ENCODE measurements at regions not wholly inside any gene's neighbourhood (a gene's known extent, or its start where the extent isn't known, plus 50 kb on each side); places are given as distances from the start of the nearest gene placed in this dataset.

DNA sequence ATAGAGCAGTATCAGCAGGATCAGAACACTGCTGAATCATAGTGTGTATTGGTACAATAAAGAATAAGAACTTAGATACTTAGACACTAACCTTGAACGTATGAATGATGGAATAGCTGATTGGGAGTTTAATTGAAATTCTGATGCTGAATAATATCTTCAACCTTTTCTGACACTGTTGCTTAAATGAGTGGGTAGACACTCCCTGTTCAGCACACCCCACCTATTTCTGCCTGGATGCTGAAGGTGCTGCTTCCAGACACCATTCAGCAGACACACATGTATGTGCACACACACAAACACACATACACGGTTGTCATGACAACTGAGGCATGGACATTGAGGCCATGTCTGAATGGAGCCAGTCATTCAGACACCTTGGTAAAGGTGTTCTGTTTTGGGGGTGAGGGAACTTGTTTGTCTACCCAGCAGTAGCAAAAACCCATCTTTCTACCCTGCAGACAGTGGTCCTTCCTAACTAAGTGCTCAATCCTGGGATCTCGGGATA is 54.3 kb downstream of the TMEM215 start:
- DNase-seq (ENCODE audit: low read depth): no peak

- DNase-seq (ENCODE audit: low read depth): no peak
Observed at GRCh38 chr9:32839013-32839885, 55.9 kb downstream of the TMEM215 start.

DNA sequence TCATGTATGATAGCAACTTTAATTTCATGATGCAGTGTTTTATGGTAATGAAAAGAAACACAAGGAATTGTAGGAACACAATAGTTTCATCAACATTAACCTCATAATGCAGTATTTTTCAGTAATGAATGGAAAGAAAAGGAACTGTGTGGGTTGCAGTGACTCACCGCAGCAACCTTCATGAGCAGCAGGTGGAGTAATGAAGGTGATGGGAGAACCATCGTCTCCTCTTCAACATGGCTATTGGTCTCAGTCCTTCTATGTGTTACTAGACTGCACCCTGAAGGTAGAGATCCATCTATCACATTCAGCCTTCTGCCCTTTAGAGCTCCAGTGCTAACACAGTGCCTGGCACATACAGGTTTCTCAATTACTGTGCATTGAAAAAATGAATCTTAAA is 58.0 kb downstream of the TMEM215 start:
- DNase-seq (ENCODE audit: low read depth): no peak

- no peak for DNase-seq (ENCODE audit: low read depth)
Observed at GRCh38 chr9:32843295-32843694, 60.0 kb downstream of the TMEM215 start.

GRCh38 chr9:32844259-32844658 is 60.9 kb downstream of the TMEM215 start:
- no peak for DNase-seq (ENCODE audit: low read depth)

DNA sequence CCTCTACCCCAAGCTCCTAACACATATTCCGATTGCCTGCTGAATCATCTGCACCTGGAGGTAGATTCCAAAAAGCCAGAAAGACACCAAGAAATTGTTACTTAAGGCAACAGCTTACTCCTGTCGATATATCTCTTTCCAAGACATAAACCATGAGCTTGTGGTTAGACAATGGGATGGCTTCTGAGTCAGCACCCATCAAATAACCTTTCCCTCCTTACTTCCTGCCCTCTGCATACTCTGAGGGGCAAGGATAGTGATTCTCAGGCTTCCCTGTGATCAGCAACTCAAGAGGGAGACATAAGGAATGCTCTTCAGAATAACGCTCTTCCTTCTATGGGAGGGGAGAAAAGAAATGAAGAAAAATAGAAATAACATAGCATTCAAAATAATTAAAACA is 70.9 kb downstream of the TMEM215 start:
- peak; percentile 57 for DNase-seq (ENCODE audit: low read depth)

GRCh38 chr9:32855752-32856151 is 72.4 kb downstream of the TMEM215 start:
- DNase-seq (ENCODE audit: low read depth): no peak

DNA sequence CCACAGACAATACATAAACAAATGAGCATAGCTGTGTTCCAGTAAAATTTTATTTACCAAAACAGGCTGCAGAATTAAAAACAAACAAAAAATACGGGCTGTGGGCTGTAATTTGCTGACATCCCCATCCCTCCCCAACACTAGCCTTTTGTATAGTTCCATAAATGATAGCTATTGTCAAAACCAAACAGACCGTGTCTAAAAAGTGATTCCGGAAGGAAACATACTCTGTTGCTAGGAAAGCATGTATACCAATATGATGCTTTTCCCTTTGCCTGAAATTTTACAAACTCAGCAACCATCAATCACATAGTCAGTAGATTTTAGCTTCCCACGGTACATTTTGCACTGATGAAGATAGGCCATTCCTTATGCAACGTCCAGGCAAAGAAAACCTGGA is 80.0 kb downstream of the TMEM215 start:
- no peak for DNase-seq (ENCODE audit: low read depth)

DNA sequence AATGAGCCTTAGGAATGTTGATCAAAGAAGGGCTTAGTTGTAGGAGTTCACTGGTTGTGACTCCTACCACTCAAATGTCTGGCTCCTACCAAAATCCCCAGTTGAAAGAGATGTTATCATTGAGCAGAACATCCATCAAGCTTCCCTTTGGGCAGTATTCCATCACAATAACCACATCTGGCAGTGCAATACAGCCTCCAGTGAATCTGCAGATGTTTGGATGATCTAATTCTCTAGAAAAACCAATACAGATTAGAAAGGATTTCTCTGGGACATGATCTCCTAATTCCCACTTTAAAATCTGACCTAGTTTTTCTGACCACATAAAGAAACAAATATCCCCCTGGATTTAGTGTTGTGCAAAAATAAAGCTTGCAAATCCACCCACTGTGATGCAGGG is 81.6 kb downstream of the TMEM215 start:
- DNase-seq (ENCODE audit: low read depth): no peak

DNA sequence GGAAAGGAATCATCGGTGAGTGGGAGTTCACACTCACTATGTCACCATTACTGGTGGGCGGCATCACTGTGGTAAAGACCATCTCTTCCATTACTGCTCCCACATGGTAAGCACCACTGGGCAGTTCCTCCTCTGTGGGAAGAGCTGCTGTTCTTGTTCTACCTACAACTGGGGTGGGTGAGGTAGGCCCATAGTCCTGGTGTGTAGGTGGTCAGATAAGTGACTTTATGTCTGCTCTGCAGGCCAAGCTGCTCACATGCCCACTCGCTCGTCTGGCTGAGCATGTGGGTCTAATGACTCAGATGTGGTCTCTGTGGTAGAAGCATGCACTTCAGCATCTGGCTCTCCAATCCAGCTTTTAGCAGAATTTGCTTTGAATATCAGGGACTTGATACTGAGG is 82.9 kb downstream of the TMEM215 start:
- DNase-seq (ENCODE audit: low read depth): peak; percentile 74

GRCh38 chr9:32867026-32867425 is 83.7 kb downstream of the TMEM215 start:
- DNase-seq (ENCODE audit: low read depth): no peak

DNA sequence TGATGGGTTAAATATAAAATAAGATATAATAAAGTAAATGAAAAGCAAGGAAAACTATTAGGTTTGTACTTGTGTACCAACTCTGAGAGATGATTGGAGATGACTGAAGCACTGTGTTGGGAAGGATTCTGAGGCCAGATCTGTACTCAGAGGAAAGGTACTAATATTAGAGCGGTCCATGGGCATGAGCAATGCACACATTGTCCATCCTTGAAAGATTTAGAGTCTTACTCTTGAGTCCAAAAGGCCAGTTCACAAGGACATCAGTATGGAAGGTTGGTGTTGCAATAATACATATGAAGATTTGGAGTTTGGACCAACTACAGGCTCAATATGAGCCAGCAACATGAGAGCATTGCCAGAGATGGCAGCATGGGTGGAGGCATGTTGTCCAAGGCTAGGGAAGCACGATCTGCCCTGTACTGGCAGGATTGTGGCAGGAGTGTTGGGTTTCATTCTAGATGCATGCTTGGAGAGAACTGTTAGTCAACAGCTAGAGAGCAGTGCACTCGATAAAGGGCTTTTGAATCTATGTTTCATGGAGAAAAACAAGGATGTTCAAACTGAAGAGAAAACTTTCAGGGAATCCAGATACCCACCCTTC is 84.4 kb downstream of the TMEM215 start:
- DNase-seq (ENCODE audit: low read depth): no peak

GRCh38 chr9:32869404-32869803 is 86.1 kb downstream of the TMEM215 start:
- DNase-seq (ENCODE audit: low read depth): no peak

- no peak for DNase-seq (ENCODE audit: low read depth)
Observed at GRCh38 chr9:32873131-32873530, 89.8 kb downstream of the TMEM215 start.

GRCh38 chr9:32873553-32873952 is 90.2 kb downstream of the TMEM215 start:
- DNase-seq (ENCODE audit: low read depth): no peak

- peak; percentile 35 for DNase-seq (ENCODE audit: low read depth)
Observed at GRCh38 chr9:32875242-32875641, 91.9 kb downstream of the TMEM215 start.

- no peak for DNase-seq (ENCODE audit: low read depth)
Observed at GRCh38 chr9:32875748-32876147, 92.4 kb downstream of the TMEM215 start.

DNA sequence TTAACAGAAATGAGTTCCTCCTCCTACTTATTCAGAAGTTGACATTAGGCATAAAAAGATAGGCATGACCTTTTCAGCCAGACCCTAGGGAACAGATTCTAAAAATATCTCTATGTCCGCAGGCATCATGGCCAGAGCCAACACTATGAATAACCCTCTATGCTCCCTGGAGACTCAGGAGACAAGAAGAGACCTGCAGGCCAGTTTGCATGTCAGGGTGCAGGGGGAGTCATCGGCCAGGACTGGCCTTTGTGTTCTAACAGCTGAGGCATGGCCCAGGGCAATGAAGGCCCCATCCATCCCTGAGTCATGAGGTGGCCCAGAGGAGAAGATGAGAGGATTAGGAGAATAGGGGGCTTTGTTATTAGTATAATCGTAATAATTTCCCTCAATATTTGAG is 93.8 kb downstream of the TMEM215 start:
- DNase-seq (ENCODE audit: low read depth): no peak

GRCh38 chr9:32877639-32878217 is 94.4 kb downstream of the TMEM215 start:
- no peak for DNase-seq (ENCODE audit: low read depth)

DNA sequence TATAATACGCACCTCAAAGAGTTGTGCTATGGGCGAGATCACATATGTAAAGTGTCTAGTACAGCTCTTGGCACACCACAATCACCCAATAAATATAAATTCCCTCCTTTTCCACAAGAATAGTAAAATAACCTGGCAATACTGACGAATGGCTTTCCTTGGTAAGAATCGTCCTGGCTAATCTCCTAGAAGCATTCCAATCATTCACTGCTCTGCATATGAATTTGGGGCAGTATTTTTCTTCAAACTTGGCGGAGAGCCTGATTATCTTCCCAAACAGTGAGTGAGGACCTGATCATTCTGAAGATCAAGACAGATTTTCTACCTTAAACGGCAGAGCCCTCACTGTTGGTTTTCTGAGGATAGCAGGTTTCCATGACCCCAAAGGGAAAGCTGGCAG is 96.0 kb downstream of the TMEM215 start:
- no peak for DNase-seq (ENCODE audit: low read depth)

GRCh38 chr9:32881948-32882347 is 98.6 kb downstream of the TMEM215 start:
- DNase-seq (ENCODE audit: low read depth): no peak

GRCh38 chr9:32882705-32883104 is 99.4 kb downstream of the TMEM215 start:
- no peak for DNase-seq (ENCODE audit: low read depth)

GRCh38 chr9:32884482-32884881 is 101.1 kb downstream of the TMEM215 start:
- DNase-seq (ENCODE audit: low read depth): no peak

All from Daoy (cell line).